GM12892 (cell line): ENCODE measurements at regions not wholly inside any gene's neighbourhood (a gene's known extent, or its start where the extent isn't known, plus 50 kb on each side); places are given as distances from the start of the nearest gene placed in this dataset.

Experiments used
- POLR2A ChIP-seq: IDR thresholded peaks from 2 replicates; pipeline ENCODE4 v1.6.1; 2011; ENCODE audit warnings: low read depth, low read length, control low read depth
- POLR2AphosphoS5 ChIP-seq: IDR thresholded peaks from 2 replicates; pipeline ENCODE4 v1.6.1; 2011; ENCODE audit warnings: low read depth, low read length, control low read depth

GRCh38 chr18:47549021-47549540, 297.6 kb upstream of the SKOR2 start:
- TF ChIP-seq POLR2AphosphoS5 (no peak), POLR2A (no peak)
